CD1c-positive myeloid dendritic cell (primary cell): ENCODE measurements at regions not wholly inside any gene's neighbourhood (a gene's known extent, or its start where the extent isn't known, plus 50 kb on each side); places are given as distances from the start of the nearest gene placed in this dataset.

Source experiments
- DNase-seq: peaks from one replicate; pipeline ENCODE4 v3.0.0-alpha.2; 2016; ENCODE audit errors: extremely low spot score

GRCh38 chr19:27758626-27759505 is 1454.1 kb downstream of the UQCRFS1 start:
- no peak for DNase-seq

- DNase-seq: no peak
Measured at GRCh38 chr19:27754700-27755099, 1458.3 kb downstream of the UQCRFS1 start.

GRCh38 chr19:27753622-27754021 is 1459.3 kb downstream of the UQCRFS1 start:
- DNase-seq: no peak

GRCh38 chr19:27752530-27753184 is 1460.3 kb downstream of the UQCRFS1 start:
- no peak for DNase-seq

- DNase-seq: no peak
Measured at GRCh38 chr19:27751044-27751391, 1461.9 kb downstream of the UQCRFS1 start.

- no peak for DNase-seq
Measured at GRCh38 chr19:27750391-27751043, 1462.4 kb downstream of the UQCRFS1 start.

GRCh38 chr19:27748551-27749152 is 1464.3 kb downstream of the UQCRFS1 start:
- no peak for DNase-seq

GRCh38 chr19:27746691-27747380 is 1466.1 kb downstream of the UQCRFS1 start:
- DNase-seq: no peak

- DNase-seq: no peak
Measured at GRCh38 chr19:27745978-27746542, 1466.9 kb downstream of the UQCRFS1 start.

- no peak for DNase-seq
Measured at GRCh38 chr19:27744926-27745768, 1467.8 kb downstream of the UQCRFS1 start.

- no peak for DNase-seq
Measured at GRCh38 chr19:27742041-27742440, 1470.9 kb downstream of the UQCRFS1 start.

- DNase-seq: no peak
Measured at GRCh38 chr19:27741236-27741635, 1471.7 kb downstream of the UQCRFS1 start.

GRCh38 chr19:27740396-27740795 is 1472.6 kb downstream of the UQCRFS1 start:
- no peak for DNase-seq

- no peak for DNase-seq
Measured at GRCh38 chr19:27738569-27739193, 1474.3 kb downstream of the UQCRFS1 start.

GRCh38 chr19:27736225-27736624 is 1476.7 kb downstream of the UQCRFS1 start:
- DNase-seq: no peak

- no peak for DNase-seq
Measured at GRCh38 chr19:27735314-27735713, 1477.6 kb downstream of the UQCRFS1 start.

- DNase-seq: no peak
Measured at GRCh38 chr19:27734496-27735220, 1478.3 kb downstream of the UQCRFS1 start.

GRCh38 chr19:27733551-27734266 is 1479.2 kb downstream of the UQCRFS1 start:
- DNase-seq: no peak

GRCh38 chr19:27729332-27729731 is 1483.6 kb downstream of the UQCRFS1 start:
- DNase-seq: no peak
